SU-DHL-6 (cell line): ENCODE measurements at regions not wholly inside any gene's neighbourhood (a gene's known extent, or its start where the extent isn't known, plus 50 kb on each side); places are given as distances from the start of the nearest gene placed in this dataset.

Experiments
- H2AFZ ChIP-seq: fragments of 200-600 bp; sonication (generic); 2 replicates; pipeline ENCODE4 v1.6.1; 2014; ENCODE audit warnings: low read depth, mild to moderate bottlenecking, moderate library complexity, mixed read lengths, antibody characterized with exemption, low read length; ENCODE audit not compliant: severe bottlenecking
- H3F3A ChIP-seq: fragments of 200-600 bp; shearing (Covaris generic); 2 replicates; pipeline ENCODE4 v1.6.0; 2016; ENCODE audit warnings: antibody characterized with exemption, mild to moderate bottlenecking; ENCODE audit not compliant: insufficient read depth
- H3K27ac ChIP-seq: fragments of 200-600 bp; sonication (generic); 2 replicates; pipeline ENCODE4 v1.5.1; 2016; ENCODE audit warnings: low read depth, mild to moderate bottlenecking, low read length, moderate library complexity, mixed read lengths
- H3K27me3 ChIP-seq: fragments of 200-600 bp; sonication (generic), shearing (Covaris generic); 2 replicates; pipeline ENCODE4 v1.6.0; 2014; ENCODE audit warnings: mild to moderate bottlenecking, low read length
- H3K36me3 ChIP-seq: fragments of 200-600 bp; sonication (generic); 2 replicates; pipeline ENCODE4 v1.6.1; 2014; ENCODE audit warnings: mild to moderate bottlenecking, low read length, mixed read lengths
- H3K4me2 ChIP-seq: fragments of 300-600, 200-600 bp; shearing (Covaris generic), sonication (generic); 2 replicates; pipeline ENCODE4 v1.6.0; 2014; ENCODE audit warnings: low read length, low read depth, mild to moderate bottlenecking; ENCODE audit not compliant: poor library complexity, severe bottlenecking
- H3K4me3 ChIP-seq: fragments of 200-600 bp; sonication (generic); 2 replicates; pipeline ENCODE4 v1.5.1; 2014; ENCODE audit warnings: antibody characterized with exemption, low read length, mild to moderate bottlenecking, mixed read lengths; ENCODE audit not compliant: insufficient read depth, poor library complexity, severe bottlenecking
- H3K79me2 ChIP-seq: fragments of 200-600 bp; sonication (generic); 2 replicates; pipeline ENCODE4 v1.6.1; 2014; ENCODE audit warnings: mild to moderate bottlenecking, low read length, moderate library complexity; ENCODE audit not compliant: insufficient read depth
- H3K9ac ChIP-seq: fragments of 200-600 bp; sonication (generic); 2 replicates; pipeline ENCODE4 v1.7.0; 2014; ENCODE audit warnings: mild to moderate bottlenecking, low read length
- H3K9me2 ChIP-seq: fragments of 200-600 bp; sonication (generic); replicated peaks from 2 replicates; pipeline ENCODE4 v1.6.1; 2014; ENCODE audit warnings: low read length; ENCODE audit not compliant: insufficient read depth
- H3K9me3 ChIP-seq: fragments of 200-600 bp; sonication (generic); 2 replicates; pipeline ENCODE4 v1.6.1; 2014; ENCODE audit warnings: low read length, mixed read lengths; ENCODE audit not compliant: insufficient read depth
- H4K20me1 ChIP-seq: fragments of 200-600 bp; sonication (generic); 2 replicates; pipeline ENCODE4 v1.6.1; 2014; ENCODE audit warnings: low read depth, mild to moderate bottlenecking, antibody characterized with exemption, low read length, moderate library complexity, mixed read lengths
- CTCF ChIP-seq: fragments of 200-600 bp; sonication (generic); IDR thresholded peaks from one replicate; pipeline ENCODE4 v1.5.1; 2017; ENCODE audit warnings: antibody characterized with exemption, mild to moderate bottlenecking, low read length, moderate library complexity; ENCODE audit not compliant: insufficient read depth, poor library complexity, severe bottlenecking
- EZH2phosphoT487 ChIP-seq: fragments of 200-600 bp; sonication (generic), shearing (Covaris generic); conservative IDR thresholded peaks from 2 replicates; pipeline ENCODE4 v1.6.1; 2018; ENCODE audit warnings: mild to moderate bottlenecking, antibody characterized with exemption, low read length, moderate library complexity, mixed read lengths

GRCh38 chr2:215511454-215512346 is 75.8 kb upstream of the FN1 start:
- Histone ChIP-seq H3F3A (no peaks in the 10 kb centered on the region), H4K20me1 (no peaks in the 10 kb centered on the region), H3K27ac (no peak overlapping the region), H3K4me3 (no peak overlapping the region), H3K9ac (no peak overlapping the region), H3K4me2 (no peak overlapping the region), H3K9me3 (no peaks in the 10 kb centered on the region), H3K27me3 (no peaks in the 10 kb centered on the region), H3K9me2 (no peaks in the 10 kb centered on the region), H3K36me3 (no peaks in the 10 kb centered on the region), H2AFZ (no peak overlapping the region), H3K79me2 (no peaks in the 10 kb centered on the region)
- TF ChIP-seq CTCF (no peak), EZH2phosphoT487 (no peak)

GRCh38 chr2:215507836-215508235 is 72.0 kb upstream of the FN1 start:
- no peak for TF ChIP-seq EZH2phosphoT487
- Histone ChIP-seq H3K9me2 (no peaks in the 10 kb centered on the region), H3K79me2 (no peaks in the 10 kb centered on the region), H3K9me3 (no peaks in the 10 kb centered on the region), H2AFZ (no peak overlapping the region), H3K4me2 (no peak overlapping the region), H4K20me1 (no peaks in the 10 kb centered on the region), H3K36me3 (no peaks in the 10 kb centered on the region), H3K9ac (no peak overlapping the region), H3K4me3 (no peak overlapping the region), H3F3A (no peaks in the 10 kb centered on the region), H3K27me3 (no peaks in the 10 kb centered on the region), H3K27ac (no peak overlapping the region)

GRCh38 chr2:215507136-215507535 is 71.3 kb upstream of the FN1 start:
- no peak for TF ChIP-seq EZH2phosphoT487
- no peak for TF ChIP-seq CTCF
- no peak overlapping the region for H3K9ac ChIP-seq
- no peaks in the 10 kb centered on the region for H3K79me2 ChIP-seq
- no peaks in the 10 kb centered on the region for H3F3A ChIP-seq
- H2AFZ ChIP-seq, result no peak overlapping the region
- no peak overlapping the region for H3K27ac ChIP-seq
- H3K36me3 ChIP-seq, result no peaks in the 10 kb centered on the region
- H3K9me2 ChIP-seq, result no peaks in the 10 kb centered on the region
- H3K9me3 ChIP-seq, result no peaks in the 10 kb centered on the region
- no peaks in the 10 kb centered on the region for H4K20me1 ChIP-seq
- H3K27me3 ChIP-seq, result no peaks in the 10 kb centered on the region
- no peak overlapping the region for H3K4me2 ChIP-seq
- H3K4me3 ChIP-seq, result no peak overlapping the region

GRCh38 chr2:215506604-215506990 is 70.7 kb upstream of the FN1 start:
- TF ChIP-seq CTCF, result no peak
- Histone ChIP-seq H3F3A (no peaks in the 10 kb centered on the region), H3K79me2 (no peaks in the 10 kb centered on the region), H3K27me3 (no peaks in the 10 kb centered on the region), H3K4me3 (no peak overlapping the region), H3K4me2 (no peak overlapping the region), H4K20me1 (no peaks in the 10 kb centered on the region), H3K9ac (no peak overlapping the region), H3K36me3 (no peaks in the 10 kb centered on the region), H2AFZ (no peak overlapping the region), H3K9me2 (no peaks in the 10 kb centered on the region), H3K9me3 (no peaks in the 10 kb centered on the region), H3K27ac (no peak overlapping the region)
